Eye (tissue), 1 donor: ENCODE measurements at regions not wholly inside any gene's neighbourhood (a gene's known extent, or its start where the extent isn't known, plus 50 kb on each side); places are given as distances from the start of the nearest gene placed in this dataset.
"Not testable (repeated sequence)": the region's sequence is repeated elsewhere in the genome, so short reads cannot be mapped to it uniquely, and the experiment has no call there.

ENCODE experiments used
- DNase-seq: peaks from one replicate; pipeline ENCODE4 v3.0.0-alpha.2; 2015

DNA sequence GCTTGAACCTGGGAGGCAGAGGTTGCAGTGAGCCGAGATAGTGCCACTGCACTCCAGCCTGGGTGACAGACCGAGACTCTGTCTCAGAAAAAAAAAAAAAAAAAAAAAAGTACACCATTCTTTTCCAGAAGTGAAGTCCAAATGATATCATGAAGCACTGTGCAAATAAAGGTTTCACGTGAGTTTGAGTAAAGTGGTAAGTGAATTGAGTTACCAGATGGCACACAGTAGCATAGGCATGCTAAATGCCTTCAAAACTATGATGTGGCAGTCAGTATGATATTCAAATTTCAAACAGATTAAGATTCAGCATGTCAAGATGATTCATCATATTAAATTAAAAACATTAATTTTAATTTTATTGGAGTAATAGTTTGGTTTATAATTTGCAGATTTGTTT is 195.2 kb downstream of the TAF11L14 start:
- DNase-seq: no peak

DNA sequence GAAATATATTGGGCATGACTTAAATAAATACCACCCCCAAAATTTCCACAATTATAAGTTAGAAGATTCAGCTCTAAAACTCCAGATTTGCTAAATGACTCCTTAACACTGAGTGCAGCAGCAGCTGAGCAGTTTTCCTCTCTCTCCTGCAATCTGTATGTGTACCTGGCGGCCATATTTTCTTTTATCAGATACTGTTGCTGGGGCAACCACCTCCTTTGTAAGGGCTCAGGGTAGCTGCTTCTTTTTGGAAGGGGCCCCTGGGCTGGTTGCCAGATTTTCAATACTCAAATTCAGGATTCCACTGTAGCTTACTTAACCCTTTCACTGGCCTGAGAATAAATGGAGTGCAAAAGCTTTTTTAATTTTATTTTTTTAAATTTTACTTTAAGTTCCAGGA is 197.0 kb downstream of the TAF11L14 start:
- DNase-seq: peak; percentile 37

DNA sequence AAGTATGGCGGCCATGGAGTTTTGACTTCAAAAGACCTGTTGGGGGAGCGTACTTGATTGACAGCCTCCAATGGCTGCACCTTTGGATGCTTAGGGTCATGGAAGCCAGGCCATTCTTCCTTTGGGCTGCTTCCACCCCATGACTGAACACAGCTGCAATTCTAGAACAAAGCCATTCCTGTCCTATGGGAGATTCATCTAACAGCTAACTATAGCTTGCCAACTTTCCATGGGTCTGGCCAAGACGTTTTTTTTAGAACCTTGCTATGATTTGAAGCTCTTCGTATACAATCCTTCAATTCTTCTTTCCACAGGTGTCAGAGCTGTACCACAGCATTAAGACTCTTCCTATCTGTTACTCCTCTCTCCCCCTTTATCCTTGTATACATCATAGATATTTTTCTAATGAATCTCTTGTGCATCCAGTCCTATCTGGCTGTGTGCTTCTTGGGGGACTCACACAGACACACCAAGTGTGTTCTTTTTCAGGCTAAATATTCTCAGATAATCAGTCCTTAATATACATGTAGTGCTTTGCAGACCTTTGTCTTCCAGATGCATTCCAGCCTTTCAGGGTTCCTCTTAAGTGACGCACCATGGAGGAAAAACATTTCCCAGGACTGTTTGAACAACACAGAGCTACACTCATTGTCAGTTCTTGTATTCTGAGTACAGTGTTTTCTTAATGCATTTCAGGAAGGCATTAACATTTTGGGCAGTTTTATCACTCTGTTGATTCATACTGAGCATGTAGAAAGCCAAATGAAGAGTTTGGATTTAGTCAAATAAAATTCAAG is 198.9 kb downstream of the TAF11L14 start:
- no peak for DNase-seq

DNA sequence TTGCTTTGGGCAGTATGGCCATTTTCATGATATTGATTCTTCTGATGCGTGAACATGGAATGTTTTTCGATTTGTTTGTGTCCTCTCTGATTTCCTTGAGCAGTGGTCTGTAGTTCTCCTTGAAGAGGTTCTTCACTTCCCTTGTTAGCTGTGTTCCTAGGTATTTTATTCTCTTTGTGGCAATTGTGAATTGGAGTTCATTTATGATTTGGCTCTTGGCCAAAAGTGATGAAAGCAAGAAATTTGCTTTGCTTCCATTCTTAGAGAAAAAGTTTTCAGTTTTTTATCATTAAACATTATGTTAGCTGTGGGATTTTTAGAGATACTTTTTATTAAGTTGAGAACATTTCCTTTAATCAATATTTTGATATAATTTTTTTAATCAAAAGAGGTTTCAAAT is 203.5 kb downstream of the TAF11L14 start:
- DNase-seq: no peak

DNA sequence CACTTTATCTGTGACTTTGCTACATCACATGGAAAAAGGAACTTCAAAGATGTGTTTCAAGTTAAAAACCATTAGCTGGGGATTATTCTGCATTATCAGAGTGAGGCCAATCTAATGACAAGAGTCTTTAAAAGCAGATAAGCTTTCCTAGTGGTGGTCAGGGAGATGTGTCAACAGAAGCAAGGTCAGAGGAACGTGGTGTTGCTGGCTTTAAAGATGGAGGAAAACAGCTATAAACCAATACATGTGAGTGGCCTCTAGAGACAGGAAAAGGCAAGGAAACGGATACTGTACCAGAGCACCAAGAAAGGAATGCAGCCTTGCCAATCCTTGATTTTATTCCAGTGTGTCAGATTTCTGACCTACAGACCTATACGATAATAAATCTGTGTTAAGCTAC is 204.2 kb downstream of the TAF11L14 start:
- DNase-seq: no peak

DNA sequence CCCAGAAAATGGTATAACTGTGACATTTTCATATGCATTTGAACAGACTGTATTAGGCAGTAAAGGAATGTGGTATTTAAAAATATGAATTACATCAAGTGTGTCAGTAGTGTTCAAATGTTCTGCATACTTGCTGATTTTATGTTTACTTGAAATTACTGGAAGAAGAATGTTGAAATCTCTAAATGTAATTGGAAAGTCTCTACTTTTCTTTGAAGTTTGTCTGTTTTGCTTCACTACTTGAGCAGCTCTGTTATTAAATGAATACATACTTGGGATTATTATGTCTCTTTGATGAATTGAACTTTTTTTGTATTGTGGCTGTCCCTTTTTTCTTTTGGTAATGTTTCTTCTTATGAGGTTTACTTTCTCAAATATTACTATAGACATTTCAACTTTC is 205.6 kb downstream of the TAF11L14 start:
- DNase-seq: no peak

DNA sequence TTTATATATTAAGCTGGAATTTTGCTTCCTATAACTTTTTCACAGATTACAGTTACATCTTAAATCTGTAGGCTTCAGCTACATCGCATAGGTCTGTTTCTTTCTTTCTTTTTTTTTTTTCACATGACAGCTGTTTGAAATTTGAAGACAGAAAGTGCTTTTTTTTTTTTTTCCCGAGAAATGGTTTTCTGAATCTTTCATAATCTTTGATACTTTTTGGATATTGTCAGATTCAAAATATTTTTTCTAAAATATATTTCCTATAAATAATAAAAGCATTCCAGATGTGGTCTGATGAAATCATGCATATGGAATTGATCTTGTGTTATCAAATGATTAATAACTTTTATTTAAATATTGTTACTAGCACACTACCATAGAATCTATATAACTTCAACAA is 212.2 kb downstream of the TAF11L14 start:
- no peak for DNase-seq

DNA sequence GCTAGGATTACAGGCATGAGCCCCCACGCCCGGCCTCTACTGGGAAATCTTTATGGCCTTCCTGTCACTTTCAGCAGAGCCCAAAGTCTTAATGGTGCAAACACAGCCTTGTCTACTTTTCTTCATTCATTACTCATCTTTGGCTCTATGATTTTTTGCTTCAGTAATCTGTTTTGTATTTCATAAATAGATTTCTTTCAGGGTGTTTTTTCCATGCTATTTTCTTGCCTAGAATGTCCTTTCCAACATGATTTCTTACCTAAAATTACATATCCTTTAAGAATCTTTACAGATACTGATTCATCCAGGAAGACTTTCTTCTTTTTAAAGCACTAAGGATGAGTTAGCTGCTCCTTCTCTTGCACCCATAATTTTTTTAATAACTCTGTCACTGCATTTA is 213.0 kb downstream of the TAF11L14 start:
- DNase-seq: no peak

DNA sequence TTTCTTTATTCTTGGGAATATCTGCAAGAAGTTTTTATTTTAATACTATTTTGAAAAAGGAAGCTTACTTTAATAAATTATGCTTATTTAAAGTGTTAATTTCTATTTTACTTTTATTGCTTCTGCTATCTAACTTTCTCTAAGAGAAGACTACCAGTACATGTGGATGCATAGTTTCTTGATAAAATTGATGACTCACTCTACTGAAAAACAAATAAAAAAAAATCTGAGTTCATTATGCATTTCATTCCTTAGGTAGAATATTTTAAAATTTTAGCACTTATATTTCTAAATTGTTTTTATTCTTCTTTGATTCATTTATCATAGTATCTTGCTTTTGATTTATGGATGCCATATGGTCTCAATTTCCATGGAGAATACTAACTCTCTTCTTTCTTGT is 217.9 kb downstream of the TAF11L14 start:
- no peak for DNase-seq

DNA sequence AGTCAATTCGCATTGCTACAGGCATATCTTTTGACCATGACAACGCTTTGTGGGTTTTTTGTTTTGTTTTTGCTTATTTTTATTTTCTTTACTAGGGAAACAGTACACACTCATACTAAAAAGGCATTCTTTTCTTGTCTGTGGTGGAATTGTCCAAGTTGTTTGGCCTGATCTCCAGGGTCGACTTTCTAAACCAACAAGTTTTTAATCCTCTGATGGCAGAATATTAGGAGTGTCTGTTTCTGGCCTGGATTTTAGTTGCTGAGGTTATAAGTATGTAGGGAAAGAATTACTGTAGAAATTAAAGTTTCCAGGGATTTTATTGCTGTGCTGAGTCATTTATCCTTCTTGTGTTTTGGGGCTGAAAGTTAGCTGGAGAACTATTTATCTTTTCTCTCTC is 218.5 kb downstream of the TAF11L14 start:
- no peak for DNase-seq

DNA sequence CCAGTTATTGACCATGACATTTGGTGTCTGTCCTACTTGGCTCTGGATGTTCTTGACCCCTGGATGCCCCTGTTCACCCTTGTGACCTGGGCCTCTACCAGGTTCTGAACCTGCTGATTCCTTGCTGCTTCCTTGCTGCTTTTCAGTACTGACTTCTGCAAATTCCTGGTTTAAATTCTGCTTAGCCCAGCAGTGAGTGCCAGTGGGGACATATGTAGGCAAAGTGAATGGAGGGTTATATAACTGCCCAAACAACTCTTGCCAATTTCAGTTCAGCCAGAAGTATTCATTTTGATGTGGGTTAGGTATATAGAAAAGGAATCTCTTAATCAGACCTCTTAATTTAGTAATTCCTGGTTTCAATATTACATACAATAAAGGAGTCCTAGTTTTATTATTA is 220.6 kb downstream of the TAF11L14 start:
- DNase-seq: no peak

DNA sequence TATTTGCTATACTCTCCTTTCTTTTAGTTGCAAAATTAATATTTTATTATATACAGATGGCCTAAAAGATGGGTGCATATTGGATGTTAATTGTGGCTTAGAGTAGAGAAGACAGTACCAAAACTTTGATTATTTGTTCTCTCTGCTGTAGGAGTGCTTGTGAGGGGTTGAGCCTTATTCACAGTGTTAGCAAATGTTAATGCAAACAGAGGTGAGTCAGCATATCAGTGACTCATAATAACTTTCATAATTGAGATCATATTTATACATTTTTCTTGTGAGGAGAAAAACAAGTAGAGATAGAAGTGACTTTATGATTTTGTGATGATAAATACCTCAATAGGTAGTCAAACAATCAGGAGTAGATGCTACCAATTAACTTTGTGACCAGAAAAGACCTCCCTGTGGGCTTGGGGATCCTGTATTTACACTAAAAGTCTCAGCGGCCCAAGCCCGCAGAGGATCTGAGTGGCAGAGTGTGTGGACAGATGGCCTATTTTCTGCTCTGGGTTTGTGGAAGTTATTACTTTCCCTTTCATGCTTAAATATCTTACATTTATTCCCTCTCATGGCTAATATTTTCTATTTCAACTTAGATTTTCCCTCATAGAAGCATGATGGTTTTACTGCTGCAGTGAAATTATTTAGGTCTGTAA is 226.5 kb downstream of the TAF11L14 start:
- DNase-seq: no peak

DNA sequence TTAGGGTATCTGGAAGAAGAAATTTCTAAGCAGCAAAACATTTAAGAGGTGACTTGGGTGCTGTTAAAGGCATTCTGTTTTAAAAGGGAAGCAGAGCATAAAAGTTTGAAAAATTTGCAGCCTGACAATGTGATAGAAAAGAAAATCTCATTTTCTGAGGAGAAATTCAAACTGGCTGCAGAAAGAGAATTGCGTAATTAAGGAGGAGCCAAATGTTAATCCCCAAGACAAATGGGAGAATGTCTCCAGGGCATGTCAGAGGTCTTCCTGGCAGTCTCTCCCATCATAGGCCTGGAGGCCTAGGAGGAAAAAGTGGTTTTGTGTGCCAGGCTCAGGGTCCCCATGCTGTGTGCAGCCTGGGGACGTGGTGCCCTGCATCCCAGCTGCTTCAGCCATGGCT is 230.6 kb downstream of the TAF11L14 start:
- DNase-seq: not testable (repeated sequence)

DNA sequence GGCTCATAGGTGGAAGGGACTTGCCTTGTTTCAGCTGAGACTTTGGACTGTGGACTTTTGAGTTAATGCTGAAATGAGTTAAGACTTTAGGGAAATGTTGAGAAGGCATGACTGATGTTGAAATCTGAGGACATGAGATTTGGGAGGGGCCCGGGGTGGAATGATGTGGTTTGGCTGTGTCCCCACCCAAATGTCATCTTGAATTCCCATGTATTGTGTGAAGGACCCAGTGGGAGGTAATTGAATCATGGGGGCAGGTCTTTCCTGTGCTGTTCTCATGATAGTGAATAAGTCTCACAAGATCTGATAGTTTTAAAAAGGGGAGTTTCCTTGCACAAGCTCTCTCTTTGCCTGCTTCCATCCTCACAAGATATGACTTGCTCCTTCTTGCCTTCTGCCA is 231.7 kb downstream of the TAF11L14 start:
- DNase-seq: not testable (repeated sequence)

DNA sequence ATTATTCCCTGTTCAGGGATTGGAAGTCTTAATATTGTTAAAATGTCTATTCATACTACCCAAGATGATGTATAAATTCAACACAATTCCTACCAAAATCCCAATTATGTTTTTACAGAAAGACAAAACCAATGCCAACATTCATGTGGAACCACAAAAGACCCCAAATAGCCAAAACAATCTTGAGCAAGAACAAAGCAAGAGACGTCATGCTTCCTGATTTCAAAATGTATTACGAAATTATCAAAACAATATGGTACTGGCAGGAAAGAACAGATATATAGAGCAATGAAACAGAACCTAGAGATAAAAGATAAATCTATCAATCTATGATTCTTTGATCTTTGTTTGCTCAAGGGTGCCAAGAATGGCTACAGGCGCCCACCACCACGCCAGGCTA is 237.9 kb downstream of the TAF11L14 start:
- no peak for DNase-seq

DNA sequence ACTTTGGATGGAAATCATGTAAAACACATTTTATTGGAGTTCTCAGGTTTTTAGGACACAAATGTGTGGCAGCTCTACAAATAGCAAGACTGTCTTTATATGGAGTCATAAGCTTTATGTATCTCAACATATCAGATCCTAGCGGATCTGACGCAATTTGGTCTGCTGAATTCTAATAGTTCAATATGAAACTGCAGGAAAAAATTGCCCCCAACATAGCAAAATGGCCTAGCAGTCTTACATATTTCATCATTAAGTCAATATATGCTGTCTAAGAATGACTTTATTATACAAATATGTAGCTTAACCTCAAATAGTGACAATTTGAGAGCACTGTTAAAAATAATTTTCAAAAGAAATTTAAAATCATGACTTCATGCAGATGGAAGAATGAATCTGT is 244.3 kb downstream of the TAF11L14 start:
- no peak for DNase-seq

DNA sequence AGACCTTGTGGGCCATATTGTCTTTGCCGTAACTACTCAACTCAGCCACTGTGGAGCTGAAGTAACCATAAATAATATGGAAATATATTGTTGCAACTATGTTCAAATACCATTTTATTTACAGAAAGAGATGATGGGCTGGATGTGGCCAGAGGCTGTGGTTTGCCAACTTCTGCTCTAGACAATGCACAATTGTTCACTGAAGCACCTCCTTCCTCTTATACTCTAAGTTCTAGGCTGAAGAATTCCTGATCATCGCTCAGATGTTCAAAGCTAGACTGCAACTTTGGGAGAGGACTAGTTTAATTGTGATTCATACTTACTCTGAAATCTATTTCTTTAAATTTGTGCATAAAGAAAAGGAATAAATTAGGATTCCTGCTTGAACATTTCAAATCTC is 245.0 kb downstream of the TAF11L14 start:
- DNase-seq: no peak

DNA sequence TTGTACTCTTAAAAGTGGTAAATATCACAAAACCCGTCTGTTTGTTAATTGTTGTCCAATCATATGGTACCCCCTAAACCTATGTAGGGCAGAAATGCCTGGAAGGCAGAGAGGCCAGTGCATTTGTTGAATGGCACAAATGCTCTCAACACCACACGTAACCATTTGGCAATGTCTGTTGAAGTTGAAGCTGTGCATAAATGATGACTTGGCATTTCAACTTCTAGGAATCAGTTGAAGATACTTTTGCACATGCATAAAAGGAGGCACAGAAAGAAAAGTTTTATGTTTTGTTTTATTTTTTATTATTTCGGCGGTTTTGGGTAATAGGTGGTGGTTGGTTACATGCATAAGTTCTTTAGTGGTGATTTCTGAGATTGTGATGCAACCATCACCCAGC is 246.6 kb downstream of the TAF11L14 start:
- DNase-seq: no peak

DNA sequence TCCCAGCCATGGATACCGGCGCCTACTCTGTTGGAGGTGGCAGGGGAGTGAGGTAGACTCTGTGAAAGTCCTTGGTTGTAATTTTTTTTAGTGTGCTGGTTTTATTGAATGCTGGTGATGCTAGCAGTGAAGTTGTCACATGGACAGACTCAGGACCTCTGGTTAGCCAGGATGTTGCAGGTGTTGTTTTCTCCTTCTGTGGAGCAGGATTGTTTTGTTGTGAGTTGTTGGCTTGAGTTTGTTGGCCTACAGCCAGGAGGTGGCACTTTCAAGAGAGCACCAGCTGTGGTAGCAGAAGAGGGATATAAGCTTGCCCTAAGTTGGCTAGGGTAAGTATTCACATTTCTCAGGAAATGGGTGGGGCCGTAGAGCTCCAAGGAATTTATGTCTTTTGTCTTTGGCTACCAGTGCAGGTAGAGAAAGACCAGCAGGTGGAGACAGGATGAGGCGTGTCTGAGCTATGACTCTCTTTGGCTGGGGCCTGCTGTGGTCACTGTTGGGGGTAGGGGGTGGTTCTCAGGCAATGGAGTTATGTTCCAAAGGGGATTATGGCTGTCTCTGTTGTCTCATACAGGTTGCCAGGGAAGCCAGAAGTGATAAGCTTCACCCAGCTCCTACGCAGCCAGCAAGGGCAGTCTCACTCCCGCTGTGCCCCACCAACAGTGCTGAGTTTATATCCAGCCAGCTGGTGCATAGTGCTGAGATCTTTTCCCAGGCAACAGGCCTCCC is 248.7 kb downstream of the TAF11L14 start:
- no peak for DNase-seq

DNA sequence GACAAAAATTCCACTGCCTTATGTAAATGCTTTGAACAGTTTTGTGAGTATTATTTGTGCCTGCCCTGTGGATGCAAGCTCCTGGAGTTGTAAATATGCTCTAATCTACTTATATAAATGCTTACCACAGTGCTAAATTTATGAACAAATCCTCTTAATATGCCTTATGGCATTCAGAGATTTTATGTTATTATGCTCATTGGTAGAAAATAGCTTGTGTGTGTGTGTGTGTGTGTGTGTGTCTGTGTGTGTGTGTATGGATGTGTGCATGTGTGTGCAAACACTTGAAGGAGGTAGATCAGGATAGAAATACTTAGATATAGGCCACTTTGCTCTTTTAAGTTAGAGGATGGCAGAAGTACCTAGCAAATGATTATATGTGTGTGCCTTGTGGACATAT is 253.9 kb downstream of the TAF11L14 start:
- no peak for DNase-seq

DNA sequence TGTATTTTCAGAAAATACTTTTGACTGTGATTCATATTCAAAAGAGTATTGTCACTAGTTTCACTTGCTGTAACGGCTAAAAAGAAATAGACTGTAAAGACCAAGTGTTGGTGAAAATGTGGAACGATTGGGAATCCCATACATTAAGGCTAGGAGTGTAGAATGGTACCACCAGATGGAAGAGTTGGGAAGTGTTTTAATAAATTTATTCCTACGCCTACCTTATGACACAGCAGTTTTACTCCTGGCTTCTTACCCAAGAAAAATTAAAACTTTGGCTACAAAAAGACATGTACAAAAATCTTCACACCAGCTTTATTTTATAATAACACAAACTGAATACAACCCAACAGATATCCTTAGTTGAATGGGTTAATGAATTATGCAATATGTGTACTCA is 256.2 kb downstream of the TAF11L14 start:
- no peak for DNase-seq

DNA sequence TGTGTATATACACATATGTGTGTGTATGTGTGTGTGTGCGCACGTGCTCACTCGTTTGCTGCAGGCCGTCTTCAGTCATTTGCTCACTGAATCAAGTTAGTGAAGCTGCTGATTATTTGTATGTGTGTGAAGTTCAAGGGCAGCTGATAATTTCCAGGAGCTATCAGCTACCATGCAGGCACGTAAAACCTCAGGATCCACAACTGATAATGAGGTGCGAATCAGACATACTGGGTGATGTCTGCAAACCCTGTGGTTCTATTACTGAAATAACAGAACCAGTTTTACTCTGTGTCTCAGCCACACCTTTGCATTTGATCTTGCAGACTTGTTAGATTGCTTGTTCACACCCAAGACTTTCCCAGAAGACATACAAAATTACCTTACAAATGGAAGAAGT is 257.6 kb downstream of the TAF11L14 start:
- no peak for DNase-seq

DNA sequence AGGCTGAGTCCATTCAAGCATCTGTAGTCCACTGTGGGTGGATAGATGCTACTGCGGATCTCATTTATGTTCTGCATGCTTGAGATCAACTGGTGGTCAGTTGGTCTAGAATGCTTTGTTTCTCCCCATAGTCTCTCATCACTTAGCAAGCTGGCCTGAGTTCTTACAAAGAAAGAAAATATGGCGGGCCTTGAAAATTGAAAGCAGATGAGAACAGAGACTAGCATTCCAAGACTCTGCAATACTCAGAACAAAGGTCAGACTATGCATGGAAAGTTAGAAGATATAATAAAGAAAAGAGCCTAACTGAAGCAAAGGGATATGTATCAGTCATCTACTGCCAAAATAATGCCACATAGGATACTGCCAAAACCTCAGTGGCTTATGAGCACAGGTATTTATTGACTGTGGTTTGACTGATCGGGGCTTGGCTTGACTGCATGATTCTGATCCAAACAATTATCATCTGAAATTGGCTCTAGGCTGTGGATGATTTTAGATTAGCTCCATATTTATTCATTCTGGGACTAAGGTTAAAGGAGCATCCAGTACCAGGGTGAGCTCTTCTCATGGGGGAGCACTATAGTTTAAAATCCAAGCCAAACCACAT is 258.9 kb downstream of the TAF11L14 start:
- DNase-seq: no peak
